Forelimb muscle (tissue), 1 donor: ENCODE measurements at regions not wholly inside any gene's neighbourhood (a gene's known extent, or its start where the extent isn't known, plus 50 kb on each side); places are given as distances from the start of the nearest gene placed in this dataset.

ENCODE experiments used
- DNase-seq: peaks from one replicate; pipeline ENCODE4 v3.0.0-alpha.2; 2013; ENCODE audit warnings: low read depth

DNA sequence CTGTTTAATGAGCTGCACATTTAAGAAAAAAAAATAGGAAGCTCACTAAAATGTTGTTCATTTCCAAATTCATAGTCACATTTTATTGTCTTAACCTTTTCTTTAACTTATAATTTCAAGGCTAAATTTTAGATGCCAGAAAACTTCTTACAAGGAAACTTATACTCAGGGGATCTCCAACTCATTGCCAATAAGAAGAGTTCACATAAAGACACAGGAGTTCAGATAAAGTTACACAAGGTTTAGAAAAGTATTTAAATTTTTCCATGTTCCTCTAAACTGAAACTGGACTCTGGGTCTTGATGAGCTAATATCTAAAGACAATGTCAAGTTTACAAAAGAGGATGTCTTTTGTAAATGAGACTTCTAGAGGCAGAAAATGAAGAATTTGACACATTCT lies 190.7 kb upstream of the KCNJ16 start:
- peak; percentile 38 for DNase-seq

DNA sequence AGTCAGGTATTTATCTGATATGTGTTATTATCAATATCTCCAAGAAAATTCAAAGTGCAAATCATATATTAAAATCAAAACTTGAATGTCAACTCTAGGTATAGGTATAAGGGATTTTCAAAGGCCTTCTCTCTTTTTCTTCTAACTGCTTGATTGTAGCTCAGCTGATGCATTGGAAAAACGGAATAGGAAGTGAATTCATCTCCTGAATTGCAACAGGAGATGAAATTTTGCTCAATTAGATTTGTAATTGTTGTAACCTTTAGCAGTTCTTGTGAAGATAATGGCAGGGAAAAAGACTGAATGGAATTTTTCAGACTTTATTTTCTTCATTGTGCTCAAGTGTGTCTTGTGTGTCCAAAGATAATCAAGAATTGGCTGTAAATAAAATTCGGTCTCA lies 190.2 kb upstream of the KCNJ16 start:
- DNase-seq: no peak

DNA sequence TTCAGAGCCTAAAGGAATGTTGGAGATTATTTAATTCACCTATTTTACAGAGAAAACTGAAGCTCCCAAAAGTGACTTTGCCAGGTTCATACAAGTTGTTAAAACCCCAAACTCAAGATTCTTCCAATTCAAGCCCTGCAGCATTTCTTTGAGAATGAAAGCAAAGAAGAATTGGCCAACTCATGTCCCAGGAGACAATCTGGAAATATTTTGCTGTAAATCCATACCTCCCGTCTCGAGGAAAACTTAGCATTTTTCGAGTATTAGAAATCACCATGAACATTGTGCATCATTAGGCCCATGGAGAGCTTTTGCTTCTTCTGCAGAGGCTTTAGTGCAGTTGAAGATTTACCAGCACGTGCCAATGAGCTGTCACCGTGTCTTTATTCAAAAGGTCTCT lies 176.4 kb upstream of the KCNJ16 start:
- DNase-seq: peak; percentile 73

DNA sequence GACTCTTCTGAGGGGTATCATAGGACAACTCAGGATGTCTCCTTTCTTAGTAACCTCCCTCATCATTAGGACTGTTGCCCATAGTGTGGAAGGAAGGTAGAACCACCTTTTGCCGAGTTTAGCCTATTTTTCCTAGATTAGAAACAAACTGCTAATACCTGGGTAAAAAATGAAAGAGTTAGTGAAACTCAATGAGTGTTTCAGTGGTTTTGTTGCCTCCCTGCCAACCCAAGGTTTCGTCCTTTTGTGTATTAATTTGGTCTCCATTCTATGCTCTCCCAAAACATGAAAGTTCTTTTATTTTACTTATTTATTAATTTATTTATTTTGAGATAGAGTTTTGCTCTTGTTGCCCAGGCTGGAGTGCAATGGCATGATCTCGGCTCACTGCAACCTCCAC lies 174.9 kb upstream of the KCNJ16 start:
- DNase-seq: no peak

DNA sequence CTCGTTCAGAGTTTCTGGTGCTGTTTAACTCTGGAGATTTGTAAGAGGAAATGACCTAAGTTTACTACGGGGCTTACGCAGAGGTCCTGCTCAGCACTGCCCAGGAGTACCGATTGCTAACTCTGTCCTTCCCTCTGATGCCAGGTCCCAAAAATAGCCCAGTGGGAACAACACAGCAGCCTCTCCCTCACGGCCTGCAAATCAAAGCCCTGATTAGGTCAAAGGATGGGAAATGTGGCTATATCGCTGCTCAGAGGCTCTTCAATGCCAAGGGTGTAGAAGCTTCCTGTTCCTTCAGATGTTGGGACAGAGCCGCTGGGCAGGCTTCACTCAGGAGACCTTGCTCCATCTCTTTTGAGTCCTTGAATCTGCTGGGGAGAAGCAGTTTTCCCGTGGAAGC lies 174.2 kb upstream of the KCNJ16 start:
- no peak for DNase-seq

DNA sequence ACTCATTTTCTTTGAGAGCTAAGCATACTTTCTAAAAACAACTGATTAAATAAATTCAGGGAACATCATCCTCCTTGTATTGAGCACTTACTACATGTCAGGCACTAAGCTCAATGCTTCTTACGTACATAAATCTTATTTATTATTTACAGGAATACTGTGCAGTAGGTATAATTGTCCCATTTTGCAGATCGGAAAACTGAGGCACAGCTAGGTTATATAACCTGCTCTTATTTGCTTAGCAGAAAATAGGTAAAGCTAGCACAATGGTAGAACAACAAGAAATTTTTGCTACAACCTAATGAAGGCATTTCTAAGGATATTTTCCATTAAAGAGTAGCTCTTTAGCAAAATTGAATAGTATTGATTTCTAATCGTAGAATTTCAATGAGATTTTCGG lies 168.7 kb upstream of the KCNJ16 start:
- no peak for DNase-seq

DNA sequence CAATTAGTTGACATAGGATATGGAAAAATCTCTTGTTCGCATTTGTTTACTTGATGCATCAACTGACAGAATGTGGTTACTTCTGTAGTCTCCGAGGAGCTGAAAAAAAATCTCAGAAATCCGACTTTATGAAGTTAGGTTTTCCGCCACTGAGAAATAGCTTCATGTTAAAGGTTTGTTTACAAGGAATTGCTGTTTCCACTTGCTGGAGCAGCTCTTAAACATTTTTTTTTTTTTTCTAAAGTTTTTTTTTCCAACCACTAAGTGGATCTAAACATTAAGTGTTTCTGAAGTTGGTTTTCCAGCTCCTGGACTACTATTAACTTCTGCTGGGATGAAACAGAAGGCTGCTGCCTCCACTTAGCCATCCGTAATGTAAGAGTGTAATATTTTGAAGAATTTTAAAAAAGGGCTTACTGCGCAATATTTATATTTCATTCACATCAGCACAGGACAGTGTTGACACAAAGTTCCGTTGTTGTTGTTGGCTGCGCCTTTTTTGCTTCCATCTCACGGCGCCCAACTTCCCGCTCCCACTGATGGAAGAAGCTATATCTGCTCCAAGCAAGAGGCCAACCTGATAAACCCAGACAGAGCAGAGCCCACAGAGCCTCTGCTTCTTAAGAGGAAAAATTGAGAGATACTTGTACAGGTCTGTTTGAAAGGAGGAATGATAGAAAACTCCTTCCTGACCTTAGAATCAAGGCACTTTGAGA lies 167.7 kb upstream of the KCNJ16 start:
- DNase-seq: no peak

DNA sequence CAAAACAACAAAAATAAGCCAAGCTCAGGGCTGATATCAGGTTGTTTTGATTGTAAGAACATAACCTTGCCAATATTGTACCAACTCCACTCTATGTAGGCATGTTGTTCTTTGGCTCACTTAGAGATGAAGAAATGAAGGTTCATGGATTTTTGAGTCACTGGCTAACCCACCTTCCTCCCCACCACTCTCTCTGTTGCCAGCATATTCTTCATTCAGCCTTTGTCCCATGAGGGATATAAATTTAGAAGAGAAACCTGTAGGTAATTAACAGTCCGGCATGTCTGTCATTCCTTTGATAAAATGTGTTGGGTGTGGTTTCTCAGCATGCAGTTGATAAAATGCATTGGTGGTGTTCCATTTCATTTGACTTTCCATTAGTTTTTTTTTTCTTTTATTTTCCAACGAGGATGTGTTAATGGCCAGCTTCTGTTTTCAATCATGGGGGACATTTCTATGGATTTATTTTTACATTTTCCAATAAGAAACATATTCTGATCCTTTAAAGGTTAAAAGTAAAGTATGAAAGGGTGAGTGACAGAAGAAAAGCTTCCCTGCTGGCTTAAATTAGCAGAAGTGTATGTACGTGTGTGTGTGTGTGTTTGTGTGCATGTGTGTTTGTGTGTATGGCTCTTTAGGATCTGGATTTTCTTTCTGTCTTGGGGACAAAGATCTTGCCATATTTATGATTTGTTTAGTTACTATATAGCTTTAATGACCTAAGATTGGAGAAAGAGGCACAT lies 166.2 kb upstream of the KCNJ16 start:
- no peak for DNase-seq

DNA sequence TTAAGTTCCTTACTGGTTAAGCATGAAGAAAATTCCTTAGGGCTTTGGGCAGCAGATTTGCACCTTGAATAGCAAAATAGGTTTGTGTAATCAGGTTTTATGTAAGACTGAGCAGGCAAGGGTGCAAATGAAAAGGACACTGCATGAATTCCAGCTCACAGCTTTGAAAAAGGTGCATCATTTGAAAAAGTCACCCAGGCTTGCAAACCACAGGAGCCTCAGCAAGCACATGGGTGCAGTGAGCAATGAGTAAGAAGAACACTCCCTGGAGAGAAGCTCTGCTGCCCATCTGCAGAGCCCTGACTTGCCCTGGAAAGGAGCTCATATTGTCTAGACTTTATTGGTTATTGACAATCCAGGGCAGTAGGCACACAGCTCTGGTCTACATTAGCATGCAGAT lies 165.6 kb upstream of the KCNJ16 start:
- DNase-seq: no peak

DNA sequence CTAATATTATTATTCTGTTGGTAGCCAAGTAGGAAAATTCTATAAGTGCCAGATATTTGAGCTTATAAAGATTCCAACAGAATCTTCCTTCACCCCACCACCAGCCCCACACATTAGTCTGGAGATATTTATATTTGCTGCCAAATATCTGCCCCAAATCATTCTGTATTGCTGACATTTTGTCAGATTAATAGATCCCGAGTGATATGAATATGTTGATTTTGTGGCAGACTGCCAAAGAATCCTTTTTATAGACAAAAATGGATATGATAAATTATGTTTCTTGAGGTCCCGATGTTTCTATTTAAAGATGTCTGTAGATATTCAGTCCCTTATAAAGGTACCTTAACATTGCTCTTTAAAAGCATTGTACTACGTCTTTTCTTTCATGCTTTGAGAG lies 162.2 kb upstream of the KCNJ16 start:
- no peak for DNase-seq

DNA sequence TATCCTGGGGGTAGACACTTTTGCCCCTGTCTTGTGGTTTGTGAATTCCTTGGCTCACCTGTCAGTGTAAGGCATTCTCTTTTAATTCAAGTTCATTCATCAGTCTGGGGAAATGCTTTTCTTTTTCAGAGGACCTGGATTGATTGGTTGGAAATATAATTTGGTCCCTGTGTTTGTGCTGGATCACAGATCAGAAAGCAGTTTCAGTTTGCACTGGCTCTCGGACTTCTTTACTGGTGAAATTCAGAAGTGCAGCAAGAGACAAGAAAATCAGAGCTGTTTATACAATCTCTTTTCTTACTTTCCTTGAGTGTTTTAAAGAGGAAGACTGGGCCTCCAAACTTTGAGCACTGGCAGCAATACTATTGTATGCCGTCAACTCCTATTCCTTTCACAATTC lies 161.8 kb upstream of the KCNJ16 start:
- DNase-seq: no peak

DNA sequence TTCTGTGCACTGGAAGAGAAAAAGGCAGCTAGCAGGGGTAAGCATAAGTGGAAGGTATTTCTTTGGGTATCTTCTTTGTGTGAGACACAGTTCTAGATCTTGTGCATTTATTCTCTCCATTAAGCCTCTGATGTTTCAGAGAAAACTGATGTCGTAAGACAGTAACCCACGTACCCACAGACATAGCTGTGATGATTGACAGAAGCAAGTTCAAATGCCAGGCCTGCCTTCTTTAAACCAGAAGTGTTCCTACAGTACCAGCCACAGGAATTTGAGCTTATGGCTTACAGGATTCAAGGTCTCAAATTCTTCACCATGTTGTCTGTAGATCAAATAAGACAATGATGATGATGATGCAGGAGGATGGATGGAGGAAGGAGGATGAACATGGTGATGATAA lies 161.4 kb upstream of the KCNJ16 start:
- DNase-seq: no peak

DNA sequence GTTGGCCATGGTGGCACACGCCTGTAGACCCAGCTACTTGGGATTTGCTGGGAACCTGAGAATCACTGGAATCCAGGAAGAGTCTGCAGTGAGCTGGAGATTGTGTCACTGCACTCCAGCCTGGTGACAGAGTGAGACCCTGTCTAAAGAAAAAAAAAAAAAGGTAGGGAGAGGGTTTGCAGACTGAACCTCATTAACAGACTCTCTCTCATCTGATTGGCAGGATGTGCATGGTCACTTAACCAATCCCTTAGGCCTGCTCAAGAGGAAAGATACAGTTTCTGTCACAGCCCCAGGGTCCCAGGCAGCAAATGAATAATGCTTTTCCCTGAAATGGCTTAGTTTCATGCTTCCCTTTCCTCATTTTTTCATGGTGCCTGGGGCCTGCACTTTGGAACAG lies 160.5 kb upstream of the KCNJ16 start:
- DNase-seq: no peak

DNA sequence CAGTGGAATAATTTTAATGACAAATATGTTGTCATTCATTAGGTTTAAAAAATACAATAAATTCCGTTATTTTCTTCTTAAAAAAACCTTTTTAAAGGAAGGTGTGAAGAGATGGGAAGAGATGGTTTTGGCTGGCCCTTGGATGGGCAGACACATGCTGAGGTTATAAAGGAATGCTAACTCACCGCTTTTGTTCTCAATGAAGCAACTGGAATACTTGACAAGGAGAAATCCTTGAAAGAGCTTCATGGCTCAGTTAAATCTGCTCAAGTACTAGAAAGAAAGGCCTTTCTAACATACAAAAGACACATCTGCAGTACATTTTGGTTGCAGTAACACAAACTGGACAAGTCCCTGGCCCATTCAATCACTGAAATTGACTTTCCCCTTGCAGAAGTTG lies 158.3 kb upstream of the KCNJ16 start:
- DNase-seq: no peak

DNA sequence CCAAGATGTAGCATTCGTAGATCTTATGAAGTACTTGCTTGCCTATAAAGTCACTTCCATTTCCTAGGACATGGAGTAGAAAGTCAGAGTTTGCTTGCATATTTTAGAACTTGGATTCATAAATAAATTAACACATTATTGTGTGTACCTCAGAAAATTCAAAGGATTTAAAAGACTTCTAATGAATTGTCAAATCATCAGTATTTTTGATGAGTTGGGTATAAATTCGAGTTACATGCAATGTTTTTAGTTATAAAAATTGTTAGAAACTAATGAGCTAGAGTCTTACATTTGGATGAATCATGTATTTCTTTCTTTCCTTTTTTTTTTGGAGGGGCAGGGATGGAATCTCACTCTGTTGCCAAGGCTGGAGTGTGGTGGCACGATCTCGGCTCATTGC lies 156.9 kb upstream of the KCNJ16 start:
- DNase-seq: no peak

DNA sequence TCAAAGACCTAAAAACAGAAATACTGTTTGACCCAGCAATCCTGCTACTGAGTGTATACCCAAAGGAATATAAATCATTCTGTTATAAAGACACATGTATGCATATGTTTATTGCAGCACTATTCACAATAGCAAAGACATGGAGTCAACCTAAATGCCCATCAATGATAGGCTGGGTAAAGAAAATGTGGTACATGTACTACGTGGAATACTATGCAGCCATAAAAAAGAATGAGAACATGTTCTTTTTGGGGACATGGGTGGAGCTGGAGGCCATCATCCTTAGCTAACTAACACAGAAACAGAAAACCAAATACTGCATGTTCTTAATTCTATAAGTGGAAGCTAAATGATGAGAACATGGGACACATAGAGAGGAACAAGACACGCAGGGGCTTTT lies 155.2 kb upstream of the KCNJ16 start:
- no peak for DNase-seq

DNA sequence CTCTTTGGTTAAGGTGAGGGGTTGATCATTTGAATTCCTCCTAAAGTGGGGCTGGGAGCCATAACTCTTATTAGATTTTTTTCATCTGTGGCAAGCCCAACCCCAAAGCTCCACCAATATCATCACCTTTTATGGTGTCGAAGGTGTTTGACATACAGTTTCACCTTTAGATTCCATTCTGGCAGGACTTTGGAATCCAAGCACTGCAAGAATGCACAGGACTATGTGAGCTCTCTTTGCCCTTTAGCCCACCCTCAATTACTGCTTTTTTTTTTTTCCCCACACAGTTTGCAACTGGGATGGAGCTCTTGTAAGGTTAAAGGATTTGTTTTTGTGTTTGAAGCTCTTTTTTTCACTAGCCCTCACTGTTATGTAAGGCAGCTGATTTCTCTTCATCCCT lies 154.0 kb upstream of the KCNJ16 start:
- no peak for DNase-seq

DNA sequence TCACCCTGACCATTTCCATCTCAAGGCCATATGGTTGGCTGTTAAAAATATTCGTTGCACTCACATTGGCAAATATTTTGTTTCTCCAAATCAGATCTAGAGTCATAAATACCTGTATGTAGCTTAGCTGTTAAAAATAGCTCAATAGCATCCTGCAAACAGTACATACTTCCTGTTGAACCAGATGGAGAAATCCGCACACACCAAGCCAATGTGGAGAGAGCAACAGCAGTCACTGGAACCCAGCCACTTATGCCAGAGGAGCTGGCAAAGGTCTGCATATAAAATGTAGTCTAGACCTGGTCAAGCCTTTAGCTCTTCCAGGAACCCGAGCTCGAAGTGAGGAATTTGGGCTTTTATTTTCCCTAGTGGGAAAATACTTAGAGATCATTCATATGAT lies 146.4 kb upstream of the KCNJ16 start:
- DNase-seq: no peak

DNA sequence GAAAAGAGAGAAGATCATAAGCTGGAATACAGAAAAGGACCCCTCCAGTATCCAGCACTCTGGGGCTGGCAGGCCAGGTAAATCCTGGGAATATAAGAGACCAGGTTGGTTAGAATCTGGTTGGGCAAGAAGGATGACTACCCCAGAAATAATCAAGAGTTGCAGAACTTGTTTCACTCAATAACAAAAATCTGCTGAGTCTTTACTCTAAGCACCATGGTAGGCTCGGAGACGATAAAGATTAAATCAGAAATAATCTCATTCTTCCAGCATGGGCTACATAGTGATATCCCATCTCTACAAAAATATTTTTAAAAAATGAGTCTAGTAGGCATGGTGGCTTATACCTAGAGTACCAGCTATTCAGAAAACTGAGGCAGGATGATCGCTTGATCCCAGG lies 138.0 kb upstream of the KCNJ16 start:
- no peak for DNase-seq

DNA sequence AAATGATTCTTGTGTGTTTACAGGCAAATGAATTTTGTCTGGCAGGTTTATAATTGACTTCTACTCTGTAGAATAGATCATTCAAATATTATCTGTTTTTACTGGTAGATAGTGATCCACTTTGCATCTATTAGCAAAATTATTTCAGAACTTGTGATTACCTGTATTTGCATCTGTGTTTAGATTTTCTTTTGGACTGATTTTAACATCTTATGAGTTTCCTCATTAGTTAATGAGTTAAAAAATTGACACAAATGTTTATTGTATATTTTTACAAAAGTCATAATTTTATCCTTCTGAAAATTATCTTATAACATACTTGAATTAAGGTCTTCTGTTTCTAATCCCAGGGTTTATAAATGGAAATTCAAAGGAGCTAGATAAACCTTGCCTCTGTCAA lies 132.0 kb upstream of the KCNJ16 start:
- DNase-seq: no peak

DNA sequence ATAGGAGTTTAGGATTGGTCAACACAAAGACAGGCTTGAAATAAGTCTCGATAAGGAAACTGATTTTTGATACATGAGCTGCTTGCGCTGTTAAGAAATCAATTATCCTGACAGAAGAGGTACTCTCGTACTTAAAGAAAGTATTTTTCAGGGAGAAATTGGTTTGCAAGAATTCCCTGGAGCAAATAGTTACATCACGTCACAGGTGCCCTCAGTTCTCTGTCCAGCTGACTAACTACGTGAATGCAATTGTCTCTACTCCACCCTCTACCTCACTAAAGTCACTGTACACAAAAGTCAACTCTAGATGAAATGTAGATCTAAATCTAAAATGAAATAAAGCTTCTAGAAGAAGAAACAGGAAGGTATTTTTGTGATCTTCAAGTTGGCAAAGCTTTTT lies 130.6 kb upstream of the KCNJ16 start:
- DNase-seq: no peak

DNA sequence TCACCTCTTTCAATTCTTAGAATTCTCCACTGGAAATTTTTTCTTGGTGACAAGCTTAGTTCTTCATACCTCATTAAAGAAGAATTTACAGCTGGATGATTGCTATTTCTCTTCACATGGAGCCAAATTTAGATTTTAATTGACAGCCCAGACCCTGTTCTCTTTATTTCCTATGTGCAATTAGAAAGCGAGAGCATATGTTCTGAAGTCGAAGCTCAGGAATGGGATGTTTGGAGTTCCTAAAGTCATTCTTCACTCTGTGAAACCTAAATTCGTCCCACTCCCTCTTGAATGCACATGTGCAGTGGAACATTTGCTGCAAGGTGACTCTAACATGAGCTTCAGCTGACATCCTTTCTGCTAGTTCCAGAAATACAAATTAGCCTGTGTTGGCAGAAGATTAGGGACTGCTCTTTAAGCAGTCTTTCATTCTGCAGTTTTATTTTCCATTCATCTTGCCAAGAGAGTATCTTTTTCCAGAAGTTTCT lies 129.3 kb upstream of the KCNJ16 start:
- DNase-seq: peak; percentile 88

DNA sequence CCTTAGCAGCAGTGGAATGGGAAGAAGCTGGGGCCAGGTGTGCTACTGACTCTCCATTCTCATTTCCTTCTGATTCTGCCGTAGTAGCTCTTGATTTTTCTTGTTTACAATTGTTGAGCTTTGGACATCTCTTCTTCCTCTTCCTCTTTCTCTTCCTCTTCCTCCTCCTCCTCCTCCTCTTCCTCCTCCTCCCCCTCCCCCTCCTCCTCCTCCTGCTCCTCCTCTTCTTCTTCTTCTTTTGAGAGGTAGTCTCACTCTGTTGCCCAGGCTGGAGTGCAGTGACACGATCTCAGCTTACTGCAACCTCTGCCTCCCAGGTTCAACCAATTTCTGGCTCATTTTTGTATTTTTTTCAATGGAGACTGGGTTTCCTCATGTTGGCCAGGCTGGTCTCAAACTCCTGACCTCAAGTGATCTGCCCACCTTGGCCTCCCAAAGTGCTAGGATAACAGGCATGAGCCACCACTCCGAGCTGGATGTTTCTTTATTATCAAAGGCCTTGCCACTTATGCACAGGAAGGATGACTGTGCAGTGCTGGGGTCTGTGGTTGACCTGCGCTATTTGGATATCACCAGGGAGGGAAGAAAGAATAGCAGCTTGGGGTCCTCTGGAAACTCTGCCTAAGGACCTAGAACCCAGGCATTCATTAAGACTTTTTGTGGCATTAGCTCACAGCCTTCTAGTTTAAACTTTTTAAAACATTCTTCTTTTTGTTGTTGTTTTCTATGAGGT lies 127.8 kb upstream of the KCNJ16 start:
- no peak for DNase-seq
